GM21723 (cell line): ENCODE measurements at regions not wholly inside any gene's neighbourhood (a gene's known extent, or its start where the extent isn't known, plus 50 kb on each side); places are given as distances from the start of the nearest gene placed in this dataset.
"Not testable (repeated sequence)": the region's sequence is repeated elsewhere in the genome, so short reads cannot be mapped to it uniquely, and the experiment has no call there.

Experiments used
- ATAC-seq: cut with Tn5 transposase; IDR thresholded peaks from one replicate; pipeline ENCODE4 v1.9.1; 2021; ENCODE audit warnings: mild to moderate bottlenecking, moderate library complexity; ENCODE audit not compliant: unreplicated experiment

GRCh38 chr9:99670886-99671285, 150.8 kb upstream of the NR4A3 start:
- ATAC-seq, result not testable (repeated sequence)

DNA sequence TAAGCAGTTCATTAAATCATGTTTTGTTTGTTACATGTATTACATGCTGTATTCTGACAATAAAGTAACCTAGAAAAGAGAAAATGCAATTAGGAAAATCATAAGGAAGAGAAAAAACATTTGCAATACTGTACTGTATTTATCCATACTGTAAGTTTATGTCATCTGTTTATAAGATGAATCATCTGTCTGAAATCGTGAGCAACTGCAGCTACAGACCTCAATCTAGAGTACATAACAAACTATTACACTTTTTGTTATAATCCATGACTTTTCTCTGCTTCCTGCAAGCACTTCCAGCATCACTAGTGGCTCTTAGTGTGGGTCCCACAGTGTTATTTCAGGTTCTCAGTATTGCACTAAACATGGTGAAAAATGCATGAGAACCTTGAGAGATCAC, 144.4 kb upstream of the NR4A3 start:
- ATAC-seq, result no peak

GRCh38 chr9:99678566-99678965, 143.1 kb upstream of the NR4A3 start:
- ATAC-seq, result no peak

DNA sequence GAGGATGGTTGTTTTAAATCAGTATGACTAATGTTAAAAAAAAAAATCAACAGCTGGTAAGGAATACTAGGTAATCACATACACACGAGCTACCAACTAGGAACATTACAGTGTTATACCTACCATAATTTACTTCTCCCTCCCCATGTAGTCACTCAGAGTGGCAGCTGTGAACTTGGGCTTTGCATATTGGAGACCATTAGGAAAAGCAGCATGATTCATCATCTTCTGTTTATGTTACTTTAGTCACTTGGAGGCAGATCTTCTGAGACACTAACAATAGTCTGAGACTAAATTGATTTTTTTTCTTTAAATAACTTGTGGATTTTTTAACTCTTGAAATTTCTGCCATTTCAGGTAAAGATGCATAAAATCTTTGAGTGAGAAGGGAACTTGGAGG, 141.5 kb upstream of the NR4A3 start:
- ATAC-seq, result no peak

GRCh38 chr9:99681113-99681512, 140.6 kb upstream of the NR4A3 start:
- no peak for ATAC-seq

DNA sequence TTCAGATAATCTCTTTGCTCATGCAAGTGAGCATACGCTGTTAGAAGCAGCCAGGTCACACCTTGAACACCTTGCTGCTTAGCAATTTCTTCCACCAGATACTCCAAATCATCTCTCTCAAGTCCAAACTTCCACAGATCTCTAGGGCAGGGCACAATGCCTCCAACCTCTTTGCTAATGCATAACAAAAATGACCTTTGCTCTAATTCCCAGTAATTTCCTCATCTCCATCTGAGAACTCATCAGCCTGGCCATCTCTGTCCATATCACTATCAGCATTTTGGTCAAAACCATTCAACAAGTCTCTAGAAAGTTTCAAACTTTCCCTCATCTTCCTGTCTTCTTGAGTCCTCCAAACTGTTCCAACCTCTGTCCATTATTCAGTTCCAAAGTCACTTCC, 139.3 kb upstream of the NR4A3 start:
- ATAC-seq, result no peak

GRCh38 chr9:99682870-99683269, 138.8 kb upstream of the NR4A3 start:
- no peak for ATAC-seq

DNA sequence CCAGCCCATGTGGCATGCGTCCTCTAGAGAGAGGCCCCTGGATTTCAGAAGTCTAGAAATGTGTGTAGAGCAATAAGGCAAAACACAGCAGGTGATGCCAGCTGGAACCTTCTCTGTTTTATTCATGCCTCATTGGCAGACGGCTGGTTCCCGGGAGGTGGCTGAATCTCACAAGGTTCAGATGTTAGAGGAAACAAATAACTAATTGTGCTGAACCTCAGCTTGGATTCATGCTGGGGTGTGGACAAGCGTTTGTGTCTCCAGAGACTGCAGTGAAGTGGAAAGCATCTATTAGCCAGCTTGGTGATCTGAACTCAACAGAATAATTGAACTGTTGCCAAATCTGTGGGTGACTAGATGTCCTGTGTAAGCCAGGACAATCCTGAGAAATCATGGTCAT, 131.1 kb upstream of the NR4A3 start:
- no peak for ATAC-seq

DNA sequence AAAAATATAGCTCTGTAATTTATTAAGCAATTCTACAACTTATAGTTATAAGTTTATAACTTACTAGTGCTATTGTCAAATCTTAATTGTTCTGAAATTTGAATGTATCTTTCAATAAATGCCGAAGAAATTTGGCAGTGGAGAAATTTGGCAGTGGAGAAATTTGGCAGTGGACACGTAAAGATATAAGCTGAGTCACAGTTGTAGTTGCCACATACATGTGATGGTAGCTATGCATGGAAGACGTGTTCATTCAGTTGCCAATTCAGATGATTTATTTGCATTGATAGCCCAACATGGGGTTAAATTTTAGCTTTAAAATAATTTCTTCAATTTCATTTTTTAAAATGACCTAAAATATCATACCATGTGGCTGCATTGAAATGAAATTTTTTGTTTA, 127.8 kb upstream of the NR4A3 start:
- ATAC-seq, result no peak

- ATAC-seq, result no peak
These were observed 127.3 kb upstream of the NR4A3 start for GRCh38 chr9:99694393-99694792.

GRCh38 chr9:99699396-99699795, 122.3 kb upstream of the NR4A3 start:
- no peak for ATAC-seq

DNA sequence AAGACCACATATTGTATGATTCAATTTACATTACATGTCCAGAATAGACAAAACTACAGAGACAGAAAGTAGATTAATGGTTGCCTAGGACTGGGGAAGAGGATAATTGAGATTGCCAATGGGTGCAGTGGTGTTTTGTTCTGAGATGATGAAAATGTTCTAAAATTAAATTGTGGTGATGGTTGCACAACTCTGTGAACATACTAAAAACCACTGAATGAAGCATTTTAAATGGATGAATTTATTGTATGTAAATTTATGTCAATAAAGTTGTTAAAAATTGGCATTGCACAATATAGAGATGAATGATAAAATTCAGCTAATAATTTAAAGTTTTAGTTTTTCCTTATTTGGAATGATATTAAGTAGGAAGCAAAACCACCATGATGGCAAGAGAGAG, 109.5 kb upstream of the NR4A3 start:
- no peak for ATAC-seq

DNA sequence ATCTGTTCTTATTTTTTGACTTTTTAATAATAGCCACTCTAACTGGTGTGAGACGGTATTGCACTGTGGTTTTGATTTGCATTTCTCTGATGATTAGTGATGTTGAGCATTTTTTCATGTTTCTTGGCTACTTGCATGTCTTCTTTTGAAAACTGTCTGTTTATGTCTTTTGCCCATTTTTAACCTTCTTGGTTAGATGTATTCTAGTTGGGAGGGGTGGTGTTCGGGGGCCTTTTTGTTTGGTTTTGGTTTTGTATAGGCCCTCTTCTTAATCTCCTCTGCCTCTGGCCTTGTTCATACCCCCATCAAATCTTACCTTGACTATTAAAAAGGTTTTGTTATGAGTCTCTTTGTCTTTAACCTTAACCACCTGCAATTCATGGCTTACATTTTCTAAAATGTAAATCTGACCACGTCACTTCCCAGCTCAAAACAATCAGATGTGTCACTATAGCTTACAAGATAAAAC, 107.8 kb upstream of the NR4A3 start:
- no peak for ATAC-seq

- ATAC-seq, result no peak
These were observed 103.1 kb upstream of the NR4A3 start for GRCh38 chr9:99718631-99719030.

GRCh38 chr9:99720455-99721050, 101.1 kb upstream of the NR4A3 start:
- ATAC-seq, result peak; percentile 88

DNA sequence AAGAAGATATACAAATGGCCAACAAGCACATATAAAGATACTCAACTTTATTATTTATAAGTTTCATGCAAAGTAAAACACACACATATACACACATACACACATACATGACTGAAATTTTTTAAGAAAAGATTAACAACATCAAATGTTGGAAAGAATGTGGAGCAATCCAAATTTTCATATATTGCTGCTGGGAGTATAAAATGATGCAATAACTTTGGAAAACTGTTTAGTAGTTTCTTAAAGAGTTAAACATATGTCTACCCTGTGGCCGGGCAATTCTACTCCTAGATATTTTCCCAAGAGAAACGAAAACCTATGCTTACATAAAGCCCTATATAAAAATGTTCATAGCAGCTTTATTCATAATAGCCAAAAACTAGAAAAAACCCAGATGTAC, 99.8 kb upstream of the NR4A3 start:
- no peak for ATAC-seq

DNA sequence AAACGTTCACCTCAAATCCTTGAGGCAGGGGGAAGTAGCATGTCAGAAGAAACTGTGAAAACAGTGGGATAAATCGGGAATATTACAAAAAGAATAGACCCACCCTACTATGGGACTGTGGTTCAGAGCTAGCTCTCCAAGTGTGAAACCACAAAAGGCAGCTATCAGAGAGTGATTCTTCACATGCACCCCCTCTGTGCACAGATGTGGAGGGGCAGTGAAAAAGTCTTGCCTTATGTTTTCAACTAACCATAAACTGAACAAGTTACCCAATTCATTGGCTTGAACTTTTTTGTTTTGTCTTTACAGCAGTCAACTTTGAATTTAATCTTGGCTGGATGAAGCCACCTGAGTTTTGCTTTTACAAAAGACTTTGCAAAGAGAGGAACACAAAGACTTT, 98.8 kb upstream of the NR4A3 start:
- peak; percentile 57 for ATAC-seq

DNA sequence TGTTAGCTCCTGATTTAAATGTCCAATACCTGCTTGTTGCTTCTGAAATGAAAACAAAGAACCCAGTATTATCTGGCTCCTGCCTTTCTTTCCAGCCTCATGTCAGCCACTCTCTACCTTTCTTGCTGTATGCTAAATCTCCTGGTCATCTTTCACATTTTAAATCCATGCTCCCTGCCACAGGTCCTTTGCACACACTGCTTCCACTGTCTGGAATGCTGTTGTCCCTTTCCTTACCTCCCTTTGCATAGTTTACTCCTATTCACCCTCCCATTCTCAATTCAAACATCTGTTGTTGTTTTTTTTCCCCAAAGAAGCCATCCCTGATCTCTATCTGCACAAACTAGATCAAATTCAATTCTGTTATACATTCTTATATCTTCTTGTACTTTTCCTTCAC, 97.0 kb upstream of the NR4A3 start:
- ATAC-seq, result no peak

DNA sequence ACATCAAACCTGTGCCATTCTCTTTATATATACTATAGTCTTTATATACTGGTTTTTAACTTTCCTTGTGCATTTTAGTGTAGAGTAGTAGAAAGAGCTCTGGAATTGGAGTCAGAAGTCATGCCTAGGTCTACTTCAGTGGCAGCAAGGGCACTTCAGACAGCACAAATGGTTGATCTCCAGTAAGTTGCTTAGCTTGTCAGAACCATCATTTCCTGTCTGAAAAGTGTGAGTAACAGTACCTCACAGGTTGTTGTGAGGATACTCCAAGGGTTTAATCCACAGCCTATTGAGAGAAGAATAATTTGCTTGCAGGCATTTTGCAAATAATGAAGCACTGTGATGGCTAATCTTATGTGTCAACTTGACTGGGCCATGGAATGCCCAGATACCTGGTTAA, 95.8 kb upstream of the NR4A3 start:
- ATAC-seq, result no peak

DNA sequence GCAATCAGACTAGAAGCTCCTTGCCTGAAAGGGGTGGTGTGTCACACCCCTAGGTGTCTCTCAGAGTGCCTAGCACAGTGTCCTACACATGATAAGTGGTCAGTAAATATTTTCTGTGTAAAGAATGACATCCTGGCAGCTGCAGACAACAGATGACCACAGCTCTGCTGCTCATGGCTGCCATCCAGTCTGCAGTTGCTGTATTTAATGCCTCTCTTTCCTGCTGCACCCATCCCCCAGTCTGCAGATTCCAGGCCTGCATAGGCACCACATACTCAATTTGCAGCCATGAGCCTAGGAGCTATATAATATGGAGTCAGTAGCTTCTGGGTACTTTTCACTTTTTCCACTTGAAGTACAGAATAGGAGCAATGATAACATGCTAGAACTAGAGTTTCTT, 94.9 kb upstream of the NR4A3 start:
- ATAC-seq, result no peak

GRCh38 chr9:99730062-99730461, 91.6 kb upstream of the NR4A3 start:
- ATAC-seq, result no peak

- ATAC-seq, result no peak
These were observed 89.7 kb upstream of the NR4A3 start for GRCh38 chr9:99731950-99732349.

DNA sequence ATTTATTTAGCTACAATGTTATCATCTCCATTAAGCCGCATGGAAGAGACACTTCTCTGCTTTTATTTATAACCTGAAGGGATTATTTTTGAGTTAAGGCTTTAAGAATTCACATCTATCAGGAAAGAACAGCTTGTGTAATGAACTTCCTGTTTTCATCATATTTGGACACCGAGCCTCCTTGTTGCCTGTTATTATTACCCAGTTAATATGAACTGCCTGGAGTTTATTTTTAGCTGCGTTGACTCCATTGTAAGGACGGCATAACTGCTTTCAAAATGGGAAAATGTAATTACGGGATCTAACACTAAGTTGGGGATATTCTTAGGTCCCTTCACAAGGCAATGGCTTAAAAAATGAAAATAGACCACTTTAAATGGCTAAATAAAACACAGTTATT, 89.0 kb upstream of the NR4A3 start:
- no peak for ATAC-seq
